RWPE2 (cell line): ENCODE measurements at regions not wholly inside any gene's neighbourhood (a gene's known extent, or its start where the extent isn't known, plus 50 kb on each side); places are given as distances from the start of the nearest gene placed in this dataset.

ENCODE experiments used
- ATAC-seq: fragments of 200-7000 bp; cut with Tn5 transposase; 3 replicates; pipeline ENCODE4 v1.9.1; 2021; ENCODE audit warnings: low read depth
- DNase-seq: peaks from one replicate; pipeline ENCODE4 v3.0.0-alpha.2; 2020; ENCODE audit warnings: low spot score
- H3K27ac ChIP-seq: fragments of 450-650 bp; 2 replicates; pipeline ENCODE4 v1.5.1; 2017; ENCODE audit warnings: mild to moderate bottlenecking; ENCODE audit not compliant: poor library complexity, severe bottlenecking
- H3K27me3 ChIP-seq: fragments of 250-450 bp; sonication (Bioruptor Pico); 2 replicates; pipeline ENCODE4 v1.5.1; 2021; ENCODE audit warnings: mild to moderate bottlenecking, moderate library complexity; ENCODE audit not compliant: insufficient read depth, poor library complexity, severe bottlenecking
- H3K36me3 ChIP-seq: fragments of 250-450 bp; sonication (Bioruptor Pico); 2 replicates; pipeline ENCODE4 v1.5.1; 2020; ENCODE audit warnings: low read depth, mild to moderate bottlenecking, moderate library complexity
- H3K4me1 ChIP-seq: fragments of 250-450 bp; sonication (Bioruptor Pico); 2 replicates; pipeline ENCODE4 v1.5.1; 2021; ENCODE audit warnings: mild to moderate bottlenecking, moderate library complexity; ENCODE audit not compliant: insufficient read depth, poor library complexity, severe bottlenecking
- H3K4me3 ChIP-seq: fragments of 250-450 bp; sonication (Bioruptor Pico); 2 replicates; pipeline ENCODE4 v1.5.1; 2021; ENCODE audit warnings: mild to moderate bottlenecking, moderate library complexity; ENCODE audit not compliant: severe bottlenecking
- H3K9me3 ChIP-seq: fragments of 250-450 bp; sonication (Bioruptor Pico); 2 replicates; pipeline ENCODE4 v1.5.1; 2021; ENCODE audit warnings: mild to moderate bottlenecking, moderate library complexity; ENCODE audit not compliant: severe bottlenecking
- TF ChIP-seq, protein P1 (sequence below): fragments of 450-650 bp; IDR thresholded peaks from one replicate; pipeline ENCODE4 v1.5.1; 2017; ENCODE audit warnings: mild to moderate bottlenecking, moderate library complexity; ENCODE audit not compliant: poor library complexity, severe bottlenecking

DNA sequence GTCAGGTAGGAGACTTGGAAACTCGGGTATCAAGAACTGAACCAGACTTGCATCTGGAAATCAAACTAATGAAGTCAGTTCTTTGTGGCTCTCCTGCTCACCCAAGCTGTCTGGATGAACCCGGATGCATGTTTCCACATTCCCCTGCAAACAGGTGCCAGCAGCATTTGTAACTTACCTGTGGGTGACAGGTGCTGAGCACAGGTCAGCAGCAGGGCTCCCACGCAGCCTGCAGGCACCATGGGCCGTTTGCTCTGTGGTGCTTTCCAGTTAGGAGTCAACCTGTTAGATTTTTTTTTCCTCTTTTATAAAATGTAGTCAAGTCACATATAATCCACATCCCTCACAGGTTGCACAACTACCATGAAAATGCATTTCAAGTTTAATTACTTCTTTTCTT lies 385.6 kb upstream of the ADGRL3 start:
- TF ChIP-seq, protein P1, sequence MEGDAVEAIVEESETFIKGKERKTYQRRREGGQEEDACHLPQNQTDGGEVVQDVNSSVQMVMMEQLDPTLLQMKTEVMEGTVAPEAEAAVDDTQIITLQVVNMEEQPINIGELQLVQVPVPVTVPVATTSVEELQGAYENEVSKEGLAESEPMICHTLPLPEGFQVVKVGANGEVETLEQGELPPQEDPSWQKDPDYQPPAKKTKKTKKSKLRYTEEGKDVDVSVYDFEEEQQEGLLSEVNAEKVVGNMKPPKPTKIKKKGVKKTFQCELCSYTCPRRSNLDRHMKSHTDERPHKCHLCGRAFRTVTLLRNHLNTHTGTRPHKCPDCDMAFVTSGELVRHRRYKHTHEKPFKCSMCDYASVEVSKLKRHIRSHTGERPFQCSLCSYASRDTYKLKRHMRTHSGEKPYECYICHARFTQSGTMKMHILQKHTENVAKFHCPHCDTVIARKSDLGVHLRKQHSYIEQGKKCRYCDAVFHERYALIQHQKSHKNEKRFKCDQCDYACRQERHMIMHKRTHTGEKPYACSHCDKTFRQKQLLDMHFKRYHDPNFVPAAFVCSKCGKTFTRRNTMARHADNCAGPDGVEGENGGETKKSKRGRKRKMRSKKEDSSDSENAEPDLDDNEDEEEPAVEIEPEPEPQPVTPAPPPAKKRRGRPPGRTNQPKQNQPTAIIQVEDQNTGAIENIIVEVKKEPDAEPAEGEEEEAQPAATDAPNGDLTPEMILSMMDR, result no peak
- Histone ChIP-seq H3K4me1 (no peaks in the 10 kb centered on the region), H3K36me3 (no peaks in the 10 kb centered on the region), H3K4me3 (no peak overlapping the region), H3K27me3 (no peaks in the 10 kb centered on the region), H3K9me3 (no peaks in the 10 kb centered on the region), H3K27ac (no peak overlapping the region)
- DNase-seq (no peak), ATAC-seq (no peak)

DNA sequence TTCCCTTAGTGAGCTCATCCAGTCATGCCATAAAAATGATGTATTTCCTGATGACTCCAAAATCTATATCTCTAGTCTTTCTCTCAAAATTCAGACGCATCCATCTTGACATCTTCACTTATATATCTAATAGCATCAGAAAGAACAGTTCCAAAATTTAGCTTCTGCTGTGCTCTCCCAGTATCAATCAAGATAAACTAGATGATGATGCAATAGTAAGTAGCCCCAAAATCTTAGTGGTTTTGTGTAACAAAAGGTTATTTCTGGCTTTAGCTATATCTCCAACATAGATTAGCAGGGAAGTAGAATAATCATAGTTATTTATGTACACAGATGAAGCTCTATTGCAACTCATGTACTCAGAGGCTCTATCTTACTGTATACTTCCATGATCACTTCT lies 382.5 kb upstream of the ADGRL3 start:
- Histone ChIP-seq H3K4me3 (no peak overlapping the region), H3K27ac (no peak overlapping the region), H3K36me3 (no peaks in the 10 kb centered on the region), H3K4me1 (no peaks in the 10 kb centered on the region), H3K27me3 (no peaks in the 10 kb centered on the region), H3K9me3 (no peaks in the 10 kb centered on the region)
- DNase-seq (no peak), ATAC-seq (no peak)
- TF ChIP-seq, protein P1, result no peak

DNA sequence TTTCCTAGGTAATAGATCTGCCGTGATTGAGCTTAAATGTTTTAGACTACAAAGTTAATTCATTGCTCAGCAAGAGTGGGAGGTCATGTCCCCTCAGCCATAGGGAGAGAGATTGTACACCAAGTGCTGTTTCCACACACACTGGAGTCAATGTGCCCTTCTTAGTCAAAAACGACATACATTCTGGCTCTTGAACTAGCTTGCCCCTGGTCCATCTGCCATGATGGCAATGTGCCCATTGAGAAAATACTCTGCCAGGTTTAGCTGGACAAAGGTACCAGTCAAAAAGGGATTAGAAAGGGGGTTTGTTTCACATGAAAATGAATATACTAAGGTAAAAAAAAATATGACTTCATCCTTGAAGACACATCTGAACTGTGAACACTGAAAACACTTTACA lies 377.1 kb upstream of the ADGRL3 start:
- ATAC-seq, result no peak
- no peaks in the 10 kb centered on the region for H3K27me3 ChIP-seq
- H3K9me3 ChIP-seq, result no peaks in the 10 kb centered on the region
- no peaks in the 10 kb centered on the region for H3K4me1 ChIP-seq
- no peak for DNase-seq
- H3K27ac ChIP-seq, result no peak overlapping the region
- no peak overlapping the region for H3K4me3 ChIP-seq
- TF ChIP-seq, protein P1, result no peak
- H3K36me3 ChIP-seq, result no peaks in the 10 kb centered on the region

DNA sequence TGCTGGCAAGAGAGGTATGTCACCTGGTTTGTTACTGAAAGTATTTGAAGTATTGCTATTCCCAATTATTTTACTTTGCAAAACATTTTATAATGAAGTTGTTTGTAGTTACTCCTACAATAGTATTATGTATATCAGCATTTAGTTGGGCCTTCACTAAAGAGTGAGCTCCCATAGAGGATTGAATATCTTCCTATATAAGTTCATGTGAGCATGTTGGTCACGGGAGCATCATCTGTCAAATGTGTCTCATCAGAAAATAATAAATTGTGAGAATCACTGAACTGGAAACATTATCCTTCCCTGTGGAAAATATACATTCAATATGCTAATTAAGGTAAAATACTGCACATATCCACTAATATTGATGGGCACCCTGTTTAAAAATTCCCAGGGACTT lies 360.1 kb upstream of the ADGRL3 start:
- Histone ChIP-seq H3K27me3 (no peaks in the 10 kb centered on the region), H3K9me3 (no peaks in the 10 kb centered on the region), H3K27ac (no peak overlapping the region), H3K4me1 (no peaks in the 10 kb centered on the region), H3K4me3 (no peak overlapping the region), H3K36me3 (no peaks in the 10 kb centered on the region)
- no peak for DNase-seq
- TF ChIP-seq, protein P1, result no peak
- no peak for ATAC-seq

DNA sequence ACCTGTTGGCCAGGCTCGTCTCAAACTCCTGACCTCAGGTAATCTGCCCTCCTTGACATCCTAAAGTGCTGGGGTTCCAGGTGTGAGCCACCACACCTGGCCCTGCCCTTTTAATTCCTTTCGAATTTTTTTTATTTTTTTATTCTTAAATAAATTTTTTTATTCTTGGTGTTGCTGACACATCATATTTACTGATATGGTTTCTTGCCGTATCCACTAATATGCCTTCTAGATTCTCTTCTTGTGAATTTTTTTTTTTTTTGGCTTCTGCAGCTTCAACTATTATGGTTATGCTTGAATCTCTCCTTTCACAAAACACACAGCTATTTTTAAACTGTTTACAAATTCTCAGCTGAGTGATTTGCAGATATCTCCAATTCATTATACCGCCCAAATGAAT lies 353.4 kb upstream of the ADGRL3 start:
- no peak overlapping the region for H3K4me3 ChIP-seq
- H3K4me1 ChIP-seq, result no peaks in the 10 kb centered on the region
- no peak for DNase-seq
- H3K36me3 ChIP-seq, result no peaks in the 10 kb centered on the region
- H3K27ac ChIP-seq, result no peak overlapping the region
- ATAC-seq, result no peak
- H3K27me3 ChIP-seq, result peaks cover 12% of the 10 kb centered on the region
- H3K9me3 ChIP-seq, result no peaks in the 10 kb centered on the region
- TF ChIP-seq, protein P1, result no peak
